Left lung (tissue), 4 donors: ENCODE measurements at regions not wholly inside any gene's neighbourhood (a gene's known extent, or its start where the extent isn't known, plus 50 kb on each side); places are given as distances from the start of the nearest gene placed in this dataset.
"Not testable (repeated sequence)": the region's sequence is repeated elsewhere in the genome, so short reads cannot be mapped to it uniquely, and the experiment has no call there.

ENCODE experiments used
- ATAC-seq: fragments of 200-7000 bp; cut with Tn5 transposase; one replicate; pipeline ENCODE4 v1.9.1; 2020; ENCODE audit warnings: moderate library complexity
- DNase-seq, 4 donors: peaks; one replicate each; pipeline ENCODE4 v3.0.0-alpha.2; 2013 to 2020
- H3K27ac ChIP-seq, 2 donors: fragments of 200-600 bp; sonication (generic) in 1 of 2; one replicate each; pipeline versions ENCODE4 v1.5.0 to v1.8.0; 2020 to 2021
- H3K27me3 ChIP-seq, 2 donors: fragments of 200-600 bp; sonication (generic) in 1 of 2; one replicate each; pipeline versions ENCODE4 v1.5.0 to v1.8.0; 2020 to 2021
- H3K36me3 ChIP-seq, 2 donors: fragments of 200-600 bp; sonication (generic) in 1 of 2; one replicate each; pipeline versions ENCODE4 v1.5.0 to v1.8.0; 2020 to 2021
- H3K4me1 ChIP-seq, 2 donors: fragments of 200-600 bp; one replicate each; pipeline ENCODE4 v1.8.0; 2021
- H3K4me3 ChIP-seq, 2 donors: fragments of 200-600 bp; sonication (generic) in 1 of 2; one replicate each; pipeline versions ENCODE4 v1.5.0 to v1.8.0; 2020 to 2021; ENCODE audit warnings: mild to moderate bottlenecking in 1 of 2
- H3K9me3 ChIP-seq, 2 donors: fragments of 200-600 bp; sonication (generic) in 1 of 2; one replicate each; pipeline versions ENCODE4 v1.5.0 to v1.8.0; 2020 to 2021
- CTCF ChIP-seq, 2 donors: fragments of 200-600 bp; sonication (generic) in 1 of 2; IDR thresholded peaks; one replicate each; pipeline versions ENCODE4 v1.5.0 to v1.8.0; 2021; ENCODE audit warnings: antibody characterized with exemption in 2 of 2
- intact Hi-C, 2 donors: fragments of 100-400 bp; cut with DNase I; formaldehyde crosslinking; loops; one replicate each; pipeline versions ENCODE4 v1.11.2 to v1.14.2; 2022
- donor health status: DM: no; HTN: yes; CAD: no.
- donor health status: DM: no; HTN: no; CAD: no.

- DNase-seq (no peak), ATAC-seq (peak; percentile 40)
- H3K27me3 ChIP-seq = no peaks in the 10 kb centered on the region
- no peak overlapping the region for H3K27ac ChIP-seq
- H3K4me3 ChIP-seq = no peak overlapping the region
- H3K36me3 ChIP-seq = no peaks in the 10 kb centered on the region
- no peaks in the 10 kb centered on the region for H3K4me1 ChIP-seq
- peaks cover 0 to 8% of the 10 kb centered on the region in 2 donors for H3K9me3 ChIP-seq
- no peak for TF ChIP-seq CTCF (IDR thresholded peaks at IDR 0.05)
- intact Hi-C loops = no loop called here
These were observed 62.5 kb upstream of the LIPC start for GRCh38 chr15:58369261-58369701.

- TF ChIP-seq CTCF (IDR thresholded peaks at IDR 0.05) = no peak
- H3K4me1 ChIP-seq = no peaks in the 10 kb centered on the region
- intact Hi-C loops = no loop called here
- DNase-seq (no peak), ATAC-seq (no peak)
- no peaks in the 10 kb centered on the region for H3K36me3 ChIP-seq
- peaks cover 0 to 8% of the 10 kb centered on the region in 2 donors for H3K9me3 ChIP-seq
- H3K27me3 ChIP-seq = no peaks in the 10 kb centered on the region
- no peak overlapping the region for H3K27ac ChIP-seq
- no peak overlapping the region for H3K4me3 ChIP-seq
These were observed 61.8 kb upstream of the LIPC start for GRCh38 chr15:58369956-58370355.

- Histone ChIP-seq H3K27ac (no peak overlapping the region), H3K36me3 (no peaks in the 10 kb centered on the region), H3K27me3 (no peaks in the 10 kb centered on the region), H3K9me3 (peaks cover 0 to 12% of the 10 kb centered on the region in 2 donors), H3K4me1 (no peaks in the 10 kb centered on the region), H3K4me3 (no peak overlapping the region)
- intact Hi-C loops = no loop called here
- TF ChIP-seq CTCF (IDR thresholded peaks at IDR 0.05) = no peak
- DNase-seq (no peak), ATAC-seq (no peak)
These were observed 57.6 kb upstream of the LIPC start for GRCh38 chr15:58374147-58374546.

GRCh38 chr15:58377193-58377592 lies 54.6 kb upstream of the LIPC start:
- Histone ChIP-seq H3K4me3 (no peak overlapping the region), H3K4me1 (no peaks in the 10 kb centered on the region), H3K36me3 (no peaks in the 10 kb centered on the region), H3K9me3 (peaks cover 0 to 7% of the 10 kb centered on the region in 2 donors), H3K27me3 (no peaks in the 10 kb centered on the region), H3K27ac (no peak overlapping the region)
- no peak for DNase-seq
- intact Hi-C loops = no loop called here
- no peak for TF ChIP-seq CTCF (IDR thresholded peaks at IDR 0.05)
- no peak for ATAC-seq

- no peaks in the 10 kb centered on the region for H3K27me3 ChIP-seq
- H3K4me3 ChIP-seq = no peak overlapping the region
- H3K36me3 ChIP-seq = no peaks in the 10 kb centered on the region
- DNase-seq (no peak), ATAC-seq (no peak)
- no peak for TF ChIP-seq CTCF (IDR thresholded peaks at IDR 0.05)
- H3K9me3 ChIP-seq = peaks cover 0 to 3% of the 10 kb centered on the region in 2 donors
- intact Hi-C loops = no loop called here
- no peaks in the 10 kb centered on the region for H3K4me1 ChIP-seq
- H3K27ac ChIP-seq = no peak overlapping the region
These were observed 53.3 kb upstream of the LIPC start for GRCh38 chr15:58378241-58379085.

- intact Hi-C loops = not testable (repeated sequence)
These were observed 52.3 kb upstream of the LIPC start for GRCh38 chr15:58379454-58379853.

More at GRCh38 chr15:58379454-58379853, 52.3 kb upstream of the LIPC start:
- H3K9me3 ChIP-seq, H3K4me1 ChIP-seq, DNase-seq, ATAC-seq, H3K36me3 ChIP-seq, H3K27ac ChIP-seq, H3K4me3 ChIP-seq, H3K27me3 ChIP-seq: not testable (repeated sequence)
